ENCODE measurements at regions not wholly inside any gene's neighbourhood (a gene's known extent, or its start where the extent isn't known, plus 50 kb on each side); places are given as distances from the start of the nearest gene placed in this dataset. TPM values are rescaled to one million over a fixed set of nuclear protein-coding genes. Genes with fewer than 3 reads are reported as not detected.

- DNase-seq (no peak), ATAC-seq (no peak)
- 69 to 77% methylated on average over 4 of the region's 4 CpGs for WGBS, 2 donors
- Histone ChIP-seq H3K36me3 (replicated peaks in 1 of 2; ENCODE audit: insufficient read depth in 1 of 2, low read depth in 2 of 2) (no peaks in the 10 kb centered on the region), H3K9me3 (no peaks in the 10 kb centered on the region), H3K27ac (no peak overlapping the region), H3K4me3 (no peak overlapping the region), H3K4me1 (no peaks in the 10 kb centered on the region), H3K27me3 (no peaks in the 10 kb centered on the region)
- intact Hi-C loops (cut with DNase I), result no loop called here
- TF ChIP-seq CTCF (IDR thresholded peaks at IDR 0.05), result peak in 1 of 7 experiments; percentile 5
- no peak for TF ChIP-seq POLR2A (IDR thresholded peaks at IDR 0.05)
Observed at GRCh38 chr1:68281946-68282615, 49.8 kb upstream of the WLS start.

Small RNA genes lying in the stretch of these regions (small RNA-seq; reads per million reads assigned to genes)
- not detected for gene COX6B1P7
